Nephron (organoid): ENCODE measurements at regions not wholly inside any gene's neighbourhood (a gene's known extent, or its start where the extent isn't known, plus 50 kb on each side); places are given as distances from the start of the nearest gene placed in this dataset.

Experiments used
- H3K27ac Mint-ChIP-seq, 3 experiments: 2 replicates each; pipeline ENCODE4 v1.8.0; 2020; ENCODE audit warnings: mixed read lengths in 3 of 3, mild to moderate bottlenecking in 2 of 3, moderate library complexity in 1 of 3
- H3K27me3 Mint-ChIP-seq: 2 replicates; pipeline ENCODE4 v1.8.0; 2021; ENCODE audit warnings: low read depth, mild to moderate bottlenecking, moderate library complexity, mixed read lengths
- H3K36me3 Mint-ChIP-seq: 2 replicates; pipeline ENCODE4 v1.8.0; 2020; ENCODE audit warnings: low read depth, mixed read lengths
- H3K4me1 Mint-ChIP-seq: 2 replicates; pipeline ENCODE4 v1.8.0; 2020; ENCODE audit warnings: mixed read lengths
- H3K4me3 Mint-ChIP-seq, 3 experiments: 2 replicates each; pipeline ENCODE4 v1.8.0; 2020; ENCODE audit warnings: mild to moderate bottlenecking in 3 of 3, mixed read lengths in 3 of 3, moderate library complexity in 2 of 3
- H3K9me3 Mint-ChIP-seq: 2 replicates; pipeline ENCODE4 v1.8.0; 2020; ENCODE audit warnings: mixed read lengths
- CTCF ChIP-seq, 3 experiments: fragments of 200-600 bp; sonication (generic); IDR thresholded peaks; one replicate each; pipeline ENCODE4 v1.5.0; 2021; ENCODE audit warnings: antibody characterized with exemption in 3 of 3; ENCODE audit not compliant: unreplicated experiment in 3 of 3

- TF ChIP-seq CTCF (IDR thresholded peaks at IDR 0.05; ENCODE audit: unreplicated experiment in 3 of 3): no peak
- Mint-ChIP-seq H3K4me3 (no peak overlapping the region), H3K9me3 (peaks cover under 1% of the 10 kb centered on the region), H3K36me3 (no peaks in the 10 kb centered on the region), H3K27ac (no peak overlapping the region), H3K27me3 (peaks cover 78% of the 10 kb centered on the region), H3K4me1 (peaks cover 30% of the 10 kb centered on the region)
These were observed 215.2 kb upstream of the MKLN1 start for GRCh38 chr7:131112431-131112830.

- Mint-ChIP-seq H3K27ac (no peak overlapping the region), H3K36me3 (no peaks in the 10 kb centered on the region), H3K4me3 (no peak overlapping the region), H3K4me1 (peaks cover 10% of the 10 kb centered on the region), H3K27me3 (peaks cover 51% of the 10 kb centered on the region), H3K9me3 (peaks cover 16% of the 10 kb centered on the region)
- TF ChIP-seq CTCF (IDR thresholded peaks at IDR 0.05; ENCODE audit: unreplicated experiment in 3 of 3): no peak
These were observed 212.3 kb upstream of the MKLN1 start for GRCh38 chr7:131115340-131115739.

GRCh38 chr7:131117439-131117838 is 210.2 kb upstream of the MKLN1 start:
- Mint-ChIP-seq H3K27ac (no peak overlapping the region), H3K27me3 (peaks cover 36% of the 10 kb centered on the region), H3K4me1 (no peaks in the 10 kb centered on the region), H3K9me3 (peaks cover 21% of the 10 kb centered on the region), H3K36me3 (peaks cover 5% of the 10 kb centered on the region), H3K4me3 (no peak overlapping the region)
- no peak for TF ChIP-seq CTCF (IDR thresholded peaks at IDR 0.05; ENCODE audit: unreplicated experiment in 3 of 3)

GRCh38 chr7:131119381-131119780 is 208.3 kb upstream of the MKLN1 start:
- no peak overlapping the region for H3K4me3 Mint-ChIP-seq
- H3K9me3 Mint-ChIP-seq: peaks cover 21% of the 10 kb centered on the region
- H3K36me3 Mint-ChIP-seq: peaks cover 5% of the 10 kb centered on the region
- H3K27ac Mint-ChIP-seq: no peak overlapping the region
- H3K4me1 Mint-ChIP-seq: no peaks in the 10 kb centered on the region
- no peak for TF ChIP-seq CTCF (IDR thresholded peaks at IDR 0.05; ENCODE audit: unreplicated experiment in 3 of 3)
- peaks cover 16% of the 10 kb centered on the region for H3K27me3 Mint-ChIP-seq

- H3K27ac Mint-ChIP-seq: no peak overlapping the region
- no peaks in the 10 kb centered on the region for H3K4me1 Mint-ChIP-seq
- H3K36me3 Mint-ChIP-seq: peaks cover 5% of the 10 kb centered on the region
- H3K9me3 Mint-ChIP-seq: peaks cover 21% of the 10 kb centered on the region
- no peak overlapping the region for H3K4me3 Mint-ChIP-seq
- H3K27me3 Mint-ChIP-seq: peaks cover 8% of the 10 kb centered on the region
- TF ChIP-seq CTCF (IDR thresholded peaks at IDR 0.05; ENCODE audit: unreplicated experiment in 3 of 3): no peak
These were observed 205.3 kb upstream of the MKLN1 start for GRCh38 chr7:131122394-131122793.

GRCh38 chr7:131124001-131124629 is 203.6 kb upstream of the MKLN1 start:
- Mint-ChIP-seq H3K9me3 (peaks cover 11% of the 10 kb centered on the region), H3K4me1 (no peaks in the 10 kb centered on the region), H3K4me3 (no peak overlapping the region), H3K27ac (no peak overlapping the region), H3K36me3 (peaks cover 5% of the 10 kb centered on the region), H3K27me3 (peaks cover 8% of the 10 kb centered on the region)
- no peak for TF ChIP-seq CTCF (IDR thresholded peaks at IDR 0.05; ENCODE audit: unreplicated experiment in 3 of 3)
